SK-N-SH (cell line): ENCODE measurements at regions not wholly inside any gene's neighbourhood (a gene's known extent, or its start where the extent isn't known, plus 50 kb on each side); places are given as distances from the start of the nearest gene placed in this dataset.

Experiments used
- CTCF ChIA-PET: fragments of 300-600, 350-600 bp; formaldehyde crosslinking; extraction: SDS; loops from one replicate; lab custom pipeline; 2021; lab: Yijun Ruan, JAX
- POLR2A ChIA-PET: fragments of 350-600 bp; sonication (Branson Sonifier 250); formaldehyde crosslinking; extraction: SDS; loops from one replicate; lab custom pipeline; 2020; ENCODE audit warnings: antibody characterized with exemption, inconsistent platforms; lab: Yijun Ruan, JAX
- DNase-seq: peaks from one replicate; pipeline ENCODE4 v3.0.0; 2012
- H2AFZ ChIP-seq: fragments of 200-600 bp; sonication (generic); 2 replicates; pipeline ENCODE4 v1.8.1; 2016; ENCODE audit warnings: antibody characterized with exemption, mild to moderate bottlenecking, low read depth
- H3F3A ChIP-seq: fragments of 200-600 bp; sonication (generic); replicated peaks from 2 replicates; pipeline ENCODE3; 2016; ENCODE audit warnings: antibody characterized with exemption, mild to moderate bottlenecking; ENCODE audit not compliant: insufficient read depth
- H3K27ac ChIP-seq, 2 experiments: fragments of 200-500 bp in 1 of 2; fragments of 200-600 bp in 1 of 2; sonication (Bioruptor generic) in 1 of 2; sonication (generic), shearing (Covaris generic) in 1 of 2; 2 replicates each; pipeline versions ENCODE4 v1.5.1 to v1.6.1; 2014 to 2016; ENCODE audit warnings: low read depth in 2 of 2, inconsistent platforms in 1 of 2, low read length in 1 of 2, mild to moderate bottlenecking in 1 of 2, mixed read lengths in 1 of 2
- H3K27me3 ChIP-seq: fragments of 200-600 bp; sonication (generic), shearing (Covaris generic); 2 replicates; pipeline ENCODE4 v1.6.1; 2016; ENCODE audit warnings: mixed run types; ENCODE audit not compliant: insufficient read depth
- H3K36me3 ChIP-seq, 2 experiments: fragments of 200-500 bp in 1 of 2; fragments of 200-600 bp in 1 of 2; sonication (Bioruptor generic) in 1 of 2; sonication (generic) in 1 of 2; replicated peaks in 1 of 2; 2 replicates each; pipeline versions ENCODE3 to v1.5.1; 2014 to 2016; ENCODE audit warnings: low read length in 1 of 2, mild to moderate bottlenecking in 1 of 2; ENCODE audit not compliant: insufficient read depth in 2 of 2, control insufficient read depth in 1 of 2
- H3K4me1 ChIP-seq, 2 experiments: fragments of 200-500 bp in 1 of 2; fragments of 200-600 bp in 1 of 2; sonication (Bioruptor generic) in 1 of 2; sonication (generic), shearing (Covaris generic) in 1 of 2; 2 replicates each; pipeline versions ENCODE4 v1.5.1 to v1.6.1; 2014 to 2016; ENCODE audit warnings: low read depth in 1 of 2, low read length in 1 of 2, mixed run types in 1 of 2; ENCODE audit not compliant: insufficient read depth in 2 of 2, control insufficient read depth in 1 of 2
- H3K4me2 ChIP-seq: fragments of 200-600 bp; sonication (generic), shearing (Covaris generic); 2 replicates; pipeline ENCODE4 v1.6.1; 2017; ENCODE audit warnings: mixed run types
- H3K4me3 ChIP-seq, 2 experiments: fragments of 200-500 bp in 1 of 2; fragments of 200-600 bp in 1 of 2; sonication (Bioruptor generic) in 1 of 2; sonication (generic), shearing (Covaris generic) in 1 of 2; 2 replicates each; pipeline versions ENCODE4 v1.5.1 to v1.8.1; 2014 to 2016; ENCODE audit warnings: low read depth in 2 of 2, inconsistent platforms in 1 of 2, low read length in 1 of 2, mild to moderate bottlenecking in 1 of 2, mixed read lengths in 1 of 2, moderate library complexity in 1 of 2
- H3K79me2 ChIP-seq: fragments of 200-600 bp; sonication (generic); 2 replicates; pipeline ENCODE4 v1.8.1; 2017; ENCODE audit warnings: mild to moderate bottlenecking; ENCODE audit not compliant: insufficient read depth
- H3K9ac ChIP-seq: fragments of 200-600 bp; sonication (generic); 2 replicates; pipeline ENCODE4 v1.6.1; 2017; ENCODE audit warnings: mixed run types
- H3K9me2 ChIP-seq: fragments of 200-600 bp; sonication (generic); 2 replicates; pipeline ENCODE4 v1.6.1; 2017; ENCODE audit warnings: mixed run types
- H3K9me3 ChIP-seq: fragments of 200-600 bp; sonication (generic); 2 replicates; pipeline ENCODE4 v1.6.1; 2017; ENCODE audit warnings: mixed run types, mild to moderate bottlenecking, moderate library complexity
- H4K20me1 ChIP-seq: fragments of 200-600 bp; sonication (generic); 2 replicates; pipeline ENCODE4 v1.6.1; 2017; ENCODE audit warnings: mild to moderate bottlenecking, mixed run types; ENCODE audit not compliant: insufficient read depth
- CTCF ChIP-seq: fragments of 200-600 bp; sonication (generic); IDR thresholded peaks from 2 replicates; pipeline ENCODE4 v1.6.1; 2017; ENCODE audit warnings: antibody characterized with exemption, mild to moderate bottlenecking, moderate library complexity
- ELF1 ChIP-seq: IDR thresholded peaks from 2 replicates; pipeline ENCODE4 v1.4.0; 2012
- EZH2phosphoT487 ChIP-seq: fragments of 200-600 bp; sonication (generic); IDR thresholded peaks from 2 replicates; pipeline ENCODE4 v1.6.1; 2017; ENCODE audit warnings: low read depth, mixed run types, mild to moderate bottlenecking, antibody characterized with exemption, moderate library complexity, borderline replicate concordance
- GATA2 ChIP-seq: sonication (generic); formaldehyde crosslinking; IDR thresholded peaks from 2 replicates; pipeline ENCODE4 v1.5.0; 2020; ENCODE audit warnings: mild to moderate bottlenecking, missing genetic modification reagents
- IRF3 ChIP-seq: fragments of 150-350 bp; IDR thresholded peaks from 2 replicates; pipeline ENCODE4 v1.6.1; 2016; ENCODE audit warnings: mild to moderate bottlenecking, low read depth, low read length
- MEF2A ChIP-seq: IDR thresholded peaks from 2 replicates; pipeline ENCODE4 v1.4.0; 2012; ENCODE audit warnings: low read depth, borderline replicate concordance
- NFIC ChIP-seq: IDR thresholded peaks from 2 replicates; pipeline ENCODE4 v1.4.0; 2012; ENCODE audit warnings: borderline replicate concordance
- POLR2AphosphoS5 ChIP-seq: IDR thresholded peaks from 2 replicates; pipeline ENCODE4 v1.6.1; 2012; ENCODE audit warnings: low read depth, low read length
- RAD21 ChIP-seq: IDR thresholded peaks from 2 replicates; pipeline ENCODE4 v1.6.1; 2012; ENCODE audit warnings: mild to moderate bottlenecking, low read length
- RCOR1 ChIP-seq: fragments of 150-350 bp; IDR thresholded peaks from 2 replicates; pipeline ENCODE4 v1.6.1; 2017; ENCODE audit warnings: antibody characterized with exemption, low read length
- SIN3A ChIP-seq: IDR thresholded peaks from 2 replicates; pipeline ENCODE4 v1.6.1; 2012; ENCODE audit warnings: low read depth, mild to moderate bottlenecking, low read length, moderate library complexity, borderline replicate concordance
- SMC3 ChIP-seq: IDR thresholded peaks from 2 replicates; pipeline ENCODE4 v1.6.1; 2012; ENCODE audit warnings: low read depth, low read length, improper control_type of control experiment
- TCF12 ChIP-seq: IDR thresholded peaks from 2 replicates; pipeline ENCODE4 v1.4.0; 2012
- ZBTB33 ChIP-seq: IDR thresholded peaks from 2 replicates; pipeline ENCODE4 v1.4.0; 2012; ENCODE audit warnings: low read depth, borderline replicate concordance
- WGBS: methylation state at CpG from one replicate; pipeline ENCODE4 v1.1.6; 2017; ENCODE audit warnings: low lambda C conversion rate; 5-methylcytosine and 5-hydroxymethylcytosine counted together

GRCh38 chr7:98687111-98687751 is 70.1 kb downstream of the NPTX2 start:
- peak; percentile 38 for DNase-seq

GRCh38 chr7:98691619-98692018 is 74.5 kb downstream of the NPTX2 start:
- WGBS, result 12% methylated on average over 4 of the region's 4 CpGs
- POLR2A ChIA-PET, result no interaction called here

More at GRCh38 chr7:98687111-98687751, 70.1 kb downstream of the NPTX2 start:
- no peak overlapping the region for H3K4me2 ChIP-seq
- H3K9ac ChIP-seq, result no peak overlapping the region
- H3K4me3 ChIP-seq, result no peak overlapping the region
- TF ChIP-seq RAD21 (no peak), GATA2 (CRISPR knock-in tag) (peak; percentile 59)
- no peaks in the 10 kb centered on the region for H3K9me2 ChIP-seq
- no peak overlapping the region for H2AFZ ChIP-seq
- ChIA-PET CTCF (interaction anchor here (1.9 kb wide), 1 partner anchor 58 kb away, joined by 5 read pairs; no protein-coding TSS in a partner anchor), POLR2A (no interaction called here)
- H3K36me3 ChIP-seq, result no peaks in the 10 kb centered on the region
- no peaks in the 10 kb centered on the region for H3K27me3 ChIP-seq
- H3F3A ChIP-seq, result no peaks in the 10 kb centered on the region
- H3K4me1 ChIP-seq, result peaks cover 0 to 3% of the 10 kb centered on the region in 2 experiments; a peak in 1 of 4 replicates
- no peaks in the 10 kb centered on the region for H3K79me2 ChIP-seq
- peaks cover 5% of the 10 kb centered on the region; the same call in 1 of the 2 replicates for H3K9me3 ChIP-seq
- WGBS, result 4% methylated on average over 12 of the region's 12 CpGs
- H4K20me1 ChIP-seq, result no peaks in the 10 kb centered on the region
- no peak overlapping the region for H3K27ac ChIP-seq

GRCh38 chr7:98697083-98697482 is 80.0 kb downstream of the NPTX2 start:
- POLR2A ChIA-PET, result no interaction called here
- H3K9me3 ChIP-seq, result 0 out of 2 replicates have a peak, but pooled peaks cover 21% of the 10 kb centered on the region
- no peak overlapping the region for H3K9ac ChIP-seq
- H3K36me3 ChIP-seq, result no peaks in the 10 kb centered on the region
- no peak overlapping the region for H3K27ac ChIP-seq
- no peaks in the 10 kb centered on the region for H3K27me3 ChIP-seq
- H2AFZ ChIP-seq, result no peak overlapping the region
- no peaks in the 10 kb centered on the region for H3K4me1 ChIP-seq
- no peak overlapping the region for H3K4me3 ChIP-seq
- DNase-seq, result no peak
- H3K79me2 ChIP-seq, result no peaks in the 10 kb centered on the region
- H4K20me1 ChIP-seq, result no peaks in the 10 kb centered on the region
- TF ChIP-seq SIN3A, result no peak
- no peak for TF ChIP-seq RAD21
- no peak for TF ChIP-seq ZBTB33
- no peak for TF ChIP-seq CTCF
- no peak for TF ChIP-seq NFIC
- TF ChIP-seq IRF3, result no peak
- no peak for TF ChIP-seq POLR2AphosphoS5
- no peak for TF ChIP-seq TCF12
- TF ChIP-seq GATA2 (CRISPR knock-in tag), result no peak
- TF ChIP-seq ELF1, result no peak
- no peak for TF ChIP-seq MEF2A
- H3K9me2 ChIP-seq, result no peaks in the 10 kb centered on the region
- H3K4me2 ChIP-seq, result no peak overlapping the region
- 43% methylated on average over 3 of the region's 3 CpGs for WGBS
- CTCF ChIA-PET, result interaction anchor here (1.2 to 2.4 kb wide), 3 partner anchors 9 to 49 kb away, joined by 3 to 6 read pairs (median 6); no protein-coding TSS in a partner anchor
- H3F3A ChIP-seq, result no peaks in the 10 kb centered on the region

More at GRCh38 chr7:98691619-98692018, 74.5 kb downstream of the NPTX2 start:
- H3K27ac ChIP-seq, result no peak overlapping the region
- H3K36me3 ChIP-seq, result no peaks in the 10 kb centered on the region
- TF ChIP-seq GATA2 (CRISPR knock-in tag), result peak; percentile 52
- peak; percentile 94 for TF ChIP-seq RCOR1
- TF ChIP-seq SIN3A, result no peak
- TF ChIP-seq SMC3, result no peak
- TF ChIP-seq EZH2phosphoT487, result no peak
- TF ChIP-seq, all 33 proteins: peak for 2
- Histone ChIP-seq H2AFZ (no peak overlapping the region), H3K4me1 (peaks cover 0 to 3% of the 10 kb centered on the region in 2 experiments; a peak in 1 of 4 replicates), H3K9me2 (no peaks in the 10 kb centered on the region), H3K9me3 (peaks cover 20% of the 10 kb centered on the region; the same call in 1 of the 2 replicates), H3K27me3 (no peaks in the 10 kb centered on the region), H3K79me2 (no peaks in the 10 kb centered on the region), H3K4me3 (no peak overlapping the region), H3K4me2 (no peak overlapping the region), H3F3A (no peaks in the 10 kb centered on the region), H4K20me1 (no peaks in the 10 kb centered on the region), H3K9ac (no peak overlapping the region)
- peak; percentile 30 for DNase-seq
- CTCF ChIA-PET, result interaction anchor here (1.1 to 1.3 kb wide), 2 partner anchors 45 to 150 kb away, joined by 3 read pairs; no protein-coding TSS in a partner anchor
